OCI-LY1 (cell line): ENCODE measurements at regions not wholly inside any gene's neighbourhood (a gene's known extent, or its start where the extent isn't known, plus 50 kb on each side); places are given as distances from the start of the nearest gene placed in this dataset.

Experiments used
- EZH2 ChIP-seq: fragments of 200-600 bp; sonication (generic), shearing (Covaris generic); IDR thresholded peaks from 2 replicates; pipeline ENCODE4 v1.8.0; 2017; ENCODE audit warnings: borderline replicate concordance, mixed run types, mild to moderate bottlenecking, antibody characterized with exemption, low read length, moderate library complexity, mixed read lengths
- TF ChIP-seq, protein P1 (sequence below): fragments of 200-600 bp; sonication (generic), shearing (Covaris generic); IDR thresholded peaks from 2 replicates; pipeline ENCODE4 v1.5.1; 2017; ENCODE audit warnings: mild to moderate bottlenecking, antibody characterized with exemption, low read length, moderate library complexity, mixed read lengths

DNA sequence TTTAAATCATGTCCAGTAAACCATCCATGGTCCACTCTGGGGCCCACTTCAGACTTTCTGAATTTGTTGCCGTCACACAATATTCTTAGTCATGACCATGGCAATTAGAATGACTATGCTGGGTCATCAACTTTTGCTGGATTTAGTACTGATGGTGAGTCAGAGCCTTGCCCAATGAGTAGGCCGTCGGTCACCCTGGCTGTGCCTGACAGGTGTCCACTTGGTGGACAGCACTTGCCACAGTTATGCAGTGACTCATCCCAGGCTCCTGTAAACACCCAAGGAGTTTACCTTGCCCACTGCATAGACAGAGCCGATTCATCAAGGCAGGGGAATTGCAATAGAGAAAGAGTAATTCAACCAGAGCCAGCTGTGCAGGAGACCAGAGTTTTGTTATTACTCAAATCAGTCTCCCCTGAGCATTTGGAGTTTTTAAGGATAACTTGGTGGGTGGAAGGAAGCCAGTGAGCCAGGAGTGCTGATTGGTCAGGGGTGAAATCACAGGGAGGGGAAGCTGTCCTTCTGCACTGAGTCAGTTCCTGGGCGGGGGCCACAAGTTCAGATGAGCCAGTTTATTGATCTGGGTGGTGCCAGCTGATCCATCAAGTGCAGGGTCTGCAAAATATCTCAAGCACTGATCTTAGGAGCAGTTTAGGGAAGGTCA lies 333.8 kb downstream of the PTPRU start:
- TF ChIP-seq EZH2 = no peak
- TF ChIP-seq, protein P1, sequence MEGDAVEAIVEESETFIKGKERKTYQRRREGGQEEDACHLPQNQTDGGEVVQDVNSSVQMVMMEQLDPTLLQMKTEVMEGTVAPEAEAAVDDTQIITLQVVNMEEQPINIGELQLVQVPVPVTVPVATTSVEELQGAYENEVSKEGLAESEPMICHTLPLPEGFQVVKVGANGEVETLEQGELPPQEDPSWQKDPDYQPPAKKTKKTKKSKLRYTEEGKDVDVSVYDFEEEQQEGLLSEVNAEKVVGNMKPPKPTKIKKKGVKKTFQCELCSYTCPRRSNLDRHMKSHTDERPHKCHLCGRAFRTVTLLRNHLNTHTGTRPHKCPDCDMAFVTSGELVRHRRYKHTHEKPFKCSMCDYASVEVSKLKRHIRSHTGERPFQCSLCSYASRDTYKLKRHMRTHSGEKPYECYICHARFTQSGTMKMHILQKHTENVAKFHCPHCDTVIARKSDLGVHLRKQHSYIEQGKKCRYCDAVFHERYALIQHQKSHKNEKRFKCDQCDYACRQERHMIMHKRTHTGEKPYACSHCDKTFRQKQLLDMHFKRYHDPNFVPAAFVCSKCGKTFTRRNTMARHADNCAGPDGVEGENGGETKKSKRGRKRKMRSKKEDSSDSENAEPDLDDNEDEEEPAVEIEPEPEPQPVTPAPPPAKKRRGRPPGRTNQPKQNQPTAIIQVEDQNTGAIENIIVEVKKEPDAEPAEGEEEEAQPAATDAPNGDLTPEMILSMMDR = no peak
